ENCODE measurements at regions not wholly inside any gene's neighbourhood (a gene's known extent, or its start where the extent isn't known, plus 50 kb on each side); places are given as distances from the start of the nearest gene placed in this dataset.

DNA sequence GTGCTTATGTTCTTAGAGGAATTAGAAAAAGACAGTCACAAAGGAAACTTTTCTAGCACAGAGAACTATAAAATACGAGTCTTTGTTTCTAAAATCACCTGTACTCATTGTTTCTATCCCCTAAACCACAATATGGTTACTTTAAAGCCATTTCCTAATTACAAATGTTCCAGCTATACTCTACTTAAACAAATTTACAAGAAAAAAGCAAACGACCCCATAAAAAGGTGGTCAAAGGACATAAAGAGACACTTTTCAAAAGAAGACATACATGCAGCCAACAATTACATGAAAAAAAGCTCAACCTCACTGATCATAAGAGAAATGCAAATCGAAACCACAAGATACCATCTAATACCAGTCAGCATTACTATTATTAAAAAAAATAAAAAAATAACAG is 447.3 kb downstream of the RAB28 start:
- Histone ChIP-seq H2AFZ (ENCODE audit: low read depth) (no peak overlapping the region), H3K4me2 (no peak overlapping the region), H3K36me3 (replicated peaks in 1 of 2; ENCODE audit: control insufficient read depth in 1 of 2, insufficient read depth in 2 of 2, low read length in 1 of 2) (no peaks in the 10 kb centered on the region), H4K20me1 (ENCODE audit: insufficient read depth) (no peaks in the 10 kb centered on the region), H3K9me2 (no peaks in the 10 kb centered on the region), H3K9me3 (no peaks in the 10 kb centered on the region), H3K79me2 (ENCODE audit: insufficient read depth) (no peaks in the 10 kb centered on the region), H3K27me3 (ENCODE audit: insufficient read depth) (no peaks in the 10 kb centered on the region), H3K4me3 (ENCODE audit: low read depth in 2 of 2, low read length in 1 of 2) (no peak overlapping the region), H3K4me1 (ENCODE audit: control insufficient read depth in 1 of 2, insufficient read depth in 2 of 2, low read depth in 1 of 2, low read length in 1 of 2) (no peaks in the 10 kb centered on the region), H3K9ac (no peak overlapping the region), H3F3A (replicated peaks; ENCODE audit: insufficient read depth) (no peaks in the 10 kb centered on the region), H3K27ac (ENCODE audit: low read depth in 2 of 2, low read length in 1 of 2) (no peak overlapping the region)
- 2% methylated on average over 3 of the region's 3 CpGs for WGBS (ENCODE audit: low lambda C conversion rate)
- CTCF ChIA-PET: no interaction called here
- POLR2A ChIA-PET: no interaction called here
- TF ChIP-seq, protein P1, sequence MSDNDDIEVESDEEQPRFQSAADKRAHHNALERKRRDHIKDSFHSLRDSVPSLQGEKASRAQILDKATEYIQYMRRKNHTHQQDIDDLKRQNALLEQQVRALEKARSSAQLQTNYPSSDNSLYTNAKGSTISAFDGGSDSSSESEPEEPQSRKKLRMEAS (IDR thresholded peaks at IDR 0.05; ENCODE audit: low read depth): no peak
- TF ChIP-seq GABPA (IDR thresholded peaks at IDR 0.05; ENCODE audit: low read depth) (no peak), TEAD4 (IDR thresholded peaks at IDR 0.05; ENCODE audit: borderline replicate concordance, insufficient read depth) (no peak), EP300 (IDR thresholded peaks at IDR 0.05; ENCODE audit: borderline replicate concordance in 1 of 2, low read depth in 1 of 2, low read length in 1 of 2) (no peak), RFX5 (IDR thresholded peaks at IDR 0.05; ENCODE audit: low read length) (no peak), MEF2A (IDR thresholded peaks at IDR 0.05; ENCODE audit: borderline replicate concordance, low read depth) (no peak)
- TF ChIP-seq, protein P2, sequence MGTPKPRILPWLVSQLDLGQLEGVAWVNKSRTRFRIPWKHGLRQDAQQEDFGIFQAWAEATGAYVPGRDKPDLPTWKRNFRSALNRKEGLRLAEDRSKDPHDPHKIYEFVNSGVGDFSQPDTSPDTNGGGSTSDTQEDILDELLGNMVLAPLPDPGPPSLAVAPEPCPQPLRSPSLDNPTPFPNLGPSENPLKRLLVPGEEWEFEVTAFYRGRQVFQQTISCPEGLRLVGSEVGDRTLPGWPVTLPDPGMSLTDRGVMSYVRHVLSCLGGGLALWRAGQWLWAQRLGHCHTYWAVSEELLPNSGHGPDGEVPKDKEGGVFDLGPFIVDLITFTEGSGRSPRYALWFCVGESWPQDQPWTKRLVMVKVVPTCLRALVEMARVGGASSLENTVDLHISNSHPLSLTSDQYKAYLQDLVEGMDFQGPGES (IDR thresholded peaks at IDR 0.05; ENCODE audit: low read depth, low read length): no peak
- TF ChIP-seq, protein P3, sequence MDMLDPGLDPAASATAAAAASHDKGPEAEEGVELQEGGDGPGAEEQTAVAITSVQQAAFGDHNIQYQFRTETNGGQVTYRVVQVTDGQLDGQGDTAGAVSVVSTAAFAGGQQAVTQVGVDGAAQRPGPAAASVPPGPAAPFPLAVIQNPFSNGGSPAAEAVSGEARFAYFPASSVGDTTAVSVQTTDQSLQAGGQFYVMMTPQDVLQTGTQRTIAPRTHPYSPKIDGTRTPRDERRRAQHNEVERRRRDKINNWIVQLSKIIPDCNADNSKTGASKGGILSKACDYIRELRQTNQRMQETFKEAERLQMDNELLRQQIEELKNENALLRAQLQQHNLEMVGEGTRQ (IDR thresholded peaks at IDR 0.05; ENCODE audit: borderline replicate concordance, low read depth, low read length): no peak
- DNase-seq: no peak

DNA sequence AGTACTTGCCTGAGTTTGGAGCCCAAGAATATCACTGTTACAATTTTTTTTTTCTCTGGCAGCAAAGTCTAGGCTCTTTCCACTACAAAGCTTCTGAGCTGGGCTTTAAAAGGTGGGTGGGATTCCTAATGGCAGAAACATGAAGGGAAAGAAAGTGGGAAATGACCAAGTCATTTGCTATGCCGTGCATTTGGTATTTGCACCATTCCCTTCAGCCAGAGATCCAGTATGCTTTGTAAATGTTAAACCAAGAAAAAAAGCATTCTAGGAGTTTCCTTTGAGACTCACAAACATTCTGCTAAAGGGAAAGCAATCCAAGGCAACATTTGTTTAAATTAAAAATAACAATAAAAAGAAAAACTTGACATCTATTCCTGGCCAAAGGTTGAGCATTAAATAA is 451.2 kb downstream of the RAB28 start:
- H3K79me2 ChIP-seq (ENCODE audit: insufficient read depth): no peaks in the 10 kb centered on the region
- no peaks in the 10 kb centered on the region for H3K36me3 ChIP-seq (replicated peaks in 1 of 2; ENCODE audit: control insufficient read depth in 1 of 2, insufficient read depth in 2 of 2, low read length in 1 of 2)
- CTCF ChIA-PET: interaction anchor here (0.7 kb wide), 1 partner anchor 15 kb away, joined by 3 read pairs; no protein-coding TSS in a partner anchor
- TF ChIP-seq FOSL2 (IDR thresholded peaks at IDR 0.05; ENCODE audit: borderline replicate concordance, low read depth): no peak
- TF ChIP-seq YY1 (IDR thresholded peaks at IDR 0.05; ENCODE audit: low read depth): no peak
- no peak for TF ChIP-seq ELF1 (IDR thresholded peaks at IDR 0.05)
- no peak for TF ChIP-seq GATA2 (CRISPR knock-in tag; IDR thresholded peaks at IDR 0.05)
- no peak for TF ChIP-seq CHD2 (IDR thresholded peaks at IDR 0.05; ENCODE audit: low read length, partially characterized antibody)
- TF ChIP-seq EP300 (IDR thresholded peaks at IDR 0.05; ENCODE audit: borderline replicate concordance in 1 of 2, low read depth in 1 of 2, low read length in 1 of 2): no peak
- TF ChIP-seq, protein P4, sequence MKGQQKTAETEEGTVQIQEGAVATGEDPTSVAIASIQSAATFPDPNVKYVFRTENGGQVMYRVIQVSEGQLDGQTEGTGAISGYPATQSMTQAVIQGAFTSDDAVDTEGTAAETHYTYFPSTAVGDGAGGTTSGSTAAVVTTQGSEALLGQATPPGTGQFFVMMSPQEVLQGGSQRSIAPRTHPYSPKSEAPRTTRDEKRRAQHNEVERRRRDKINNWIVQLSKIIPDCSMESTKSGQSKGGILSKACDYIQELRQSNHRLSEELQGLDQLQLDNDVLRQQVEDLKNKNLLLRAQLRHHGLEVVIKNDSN (IDR thresholded peaks at IDR 0.05; ENCODE audit: borderline replicate concordance, low read depth): no peak
- no peak for TF ChIP-seq NRF1 (IDR thresholded peaks at IDR 0.05; ENCODE audit: low read depth, low read length)
- TF ChIP-seq JUND (IDR thresholded peaks at IDR 0.05): no peak
- TF ChIP-seq TEAD4 (IDR thresholded peaks at IDR 0.05; ENCODE audit: borderline replicate concordance, insufficient read depth): no peak
- no peak for TF ChIP-seq TCF12 (IDR thresholded peaks at IDR 0.05)
- TF ChIP-seq, protein P5, sequence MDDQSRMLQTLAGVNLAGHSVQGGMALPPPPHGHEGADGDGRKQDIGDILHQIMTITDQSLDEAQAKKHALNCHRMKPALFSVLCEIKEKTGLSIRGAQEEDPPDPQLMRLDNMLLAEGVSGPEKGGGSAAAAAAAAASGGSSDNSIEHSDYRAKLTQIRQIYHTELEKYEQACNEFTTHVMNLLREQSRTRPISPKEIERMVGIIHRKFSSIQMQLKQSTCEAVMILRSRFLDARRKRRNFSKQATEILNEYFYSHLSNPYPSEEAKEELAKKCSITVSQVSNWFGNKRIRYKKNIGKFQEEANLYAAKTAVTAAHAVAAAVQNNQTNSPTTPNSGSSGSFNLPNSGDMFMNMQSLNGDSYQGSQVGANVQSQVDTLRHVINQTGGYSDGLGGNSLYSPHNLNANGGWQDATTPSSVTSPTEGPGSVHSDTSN (IDR thresholded peaks at IDR 0.05): no peak
- TF ChIP-seq FOXJ3 (CRISPR knock-in tag; IDR thresholded peaks at IDR 0.05): no peak
- no peak for TF ChIP-seq EZH2phosphoT487 (IDR thresholded peaks at IDR 0.05; ENCODE audit: borderline replicate concordance, low read depth)
- TF ChIP-seq, protein P6, sequence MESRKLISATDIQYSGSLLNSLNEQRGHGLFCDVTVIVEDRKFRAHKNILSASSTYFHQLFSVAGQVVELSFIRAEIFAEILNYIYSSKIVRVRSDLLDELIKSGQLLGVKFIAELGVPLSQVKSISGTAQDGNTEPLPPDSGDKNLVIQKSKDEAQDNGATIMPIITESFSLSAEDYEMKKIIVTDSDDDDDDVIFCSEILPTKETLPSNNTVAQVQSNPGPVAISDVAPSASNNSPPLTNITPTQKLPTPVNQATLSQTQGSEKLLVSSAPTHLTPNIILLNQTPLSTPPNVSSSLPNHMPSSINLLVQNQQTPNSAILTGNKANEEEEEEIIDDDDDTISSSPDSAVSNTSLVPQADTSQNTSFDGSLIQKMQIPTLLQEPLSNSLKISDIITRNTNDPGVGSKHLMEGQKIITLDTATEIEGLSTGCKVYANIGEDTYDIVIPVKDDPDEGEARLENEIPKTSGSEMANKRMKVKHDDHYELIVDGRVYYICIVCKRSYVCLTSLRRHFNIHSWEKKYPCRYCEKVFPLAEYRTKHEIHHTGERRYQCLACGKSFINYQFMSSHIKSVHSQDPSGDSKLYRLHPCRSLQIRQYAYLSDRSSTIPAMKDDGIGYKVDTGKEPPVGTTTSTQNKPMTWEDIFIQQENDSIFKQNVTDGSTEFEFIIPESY (IDR thresholded peaks at IDR 0.05; ENCODE audit: borderline replicate concordance, low read depth): no peak
- TF ChIP-seq, protein P2 (IDR thresholded peaks at IDR 0.05; ENCODE audit: low read depth, low read length): no peak
- no peak for TF ChIP-seq GABPA (IDR thresholded peaks at IDR 0.05; ENCODE audit: low read depth)
- no peak overlapping the region for H3K4me2 ChIP-seq
- H3K9me2 ChIP-seq: no peaks in the 10 kb centered on the region
- POLR2A ChIA-PET: no interaction called here
- H3K9ac ChIP-seq: no peak overlapping the region
- no peaks in the 10 kb centered on the region for H3F3A ChIP-seq (replicated peaks; ENCODE audit: insufficient read depth)
- WGBS (ENCODE audit: low lambda C conversion rate): 11% methylated on average over 1 of the region's 1 CpG
- no peak overlapping the region for H3K4me3 ChIP-seq (ENCODE audit: low read depth in 2 of 2, low read length in 1 of 2)
- H3K27ac ChIP-seq (ENCODE audit: low read depth in 2 of 2, low read length in 1 of 2): no peak overlapping the region
- H3K27me3 ChIP-seq (ENCODE audit: insufficient read depth): no peaks in the 10 kb centered on the region
- H3K4me1 ChIP-seq (ENCODE audit: control insufficient read depth in 1 of 2, insufficient read depth in 2 of 2, low read depth in 1 of 2, low read length in 1 of 2): no peaks in the 10 kb centered on the region
- no peak overlapping the region for H2AFZ ChIP-seq (ENCODE audit: low read depth)
- no peaks in the 10 kb centered on the region for H3K9me3 ChIP-seq
- H4K20me1 ChIP-seq (ENCODE audit: insufficient read depth): no peaks in the 10 kb centered on the region
- no peak for DNase-seq
